Subcutaneous abdominal adipose tissue (tissue), 5 donors: ENCODE measurements at regions not wholly inside any gene's neighbourhood (a gene's known extent, or its start where the extent isn't known, plus 50 kb on each side); places are given as distances from the start of the nearest gene placed in this dataset.

ENCODE experiments used
- H3K27ac ChIP-seq: one replicate; pipeline ENCODE4 v1.7.0; 2013; ENCODE audit warnings: low read depth, mild to moderate bottlenecking, inconsistent platforms, low read length, moderate library complexity
- H3K27me3 ChIP-seq, 5 donors: one replicate each; pipeline ENCODE4 v1.7.0; 2013; ENCODE audit warnings: low read length in 5 of 5, inconsistent platforms in 1 of 5; ENCODE audit not compliant: control insufficient read depth in 5 of 5, insufficient read depth in 4 of 5
- H3K36me3 ChIP-seq, 5 donors: one replicate each; pipeline ENCODE4 v1.7.0; 2013; ENCODE audit warnings: low read length in 5 of 5; ENCODE audit not compliant: control insufficient read depth in 5 of 5, insufficient read depth in 5 of 5
- H3K4me1 ChIP-seq, 5 donors: one replicate each; pipeline ENCODE4 v1.7.0; 2013; ENCODE audit warnings: low read length in 5 of 5, mild to moderate bottlenecking in 3 of 5, moderate library complexity in 1 of 5; ENCODE audit not compliant: control insufficient read depth in 5 of 5, insufficient read depth in 5 of 5
- H3K4me3 ChIP-seq, 5 donors: one replicate each; pipeline ENCODE4 v1.7.0; 2013; ENCODE audit warnings: low read length in 5 of 5, low read depth in 1 of 5
- H3K9ac ChIP-seq, 5 donors: one replicate each; pipeline ENCODE4 v1.7.0; 2013; ENCODE audit warnings: low read length in 5 of 5, mild to moderate bottlenecking in 4 of 5, moderate library complexity in 3 of 5
- H3K9me3 ChIP-seq, 5 donors: one replicate each; pipeline ENCODE4 v1.7.0; 2013; ENCODE audit warnings: low read length in 5 of 5; ENCODE audit not compliant: control insufficient read depth in 5 of 5
- donor health status: healthy.
- donor health status: healthy.
- donor health status: healthy.
- donor health status: healthy.
- donor health status: healthy.

GRCh38 chr16:65541646-65542045 is 419.8 kb upstream of the CDH11 start:
- no peak overlapping the region for H3K27ac ChIP-seq
- peaks cover 0 to 4% (median 0%) of the 10 kb centered on the region in 5 donors for H3K4me1 ChIP-seq
- no peak overlapping the region for H3K9ac ChIP-seq
- H3K27me3 ChIP-seq, result peaks cover 0 to 4% (median 0%) of the 10 kb centered on the region in 5 donors
- H3K36me3 ChIP-seq, result no peaks in the 10 kb centered on the region
- peaks cover 0 to 3% (median 0%) of the 10 kb centered on the region in 5 donors for H3K9me3 ChIP-seq
- no peak overlapping the region for H3K4me3 ChIP-seq

- Histone ChIP-seq H3K4me1 (no peaks in the 10 kb centered on the region), H3K27me3 (peaks cover 0 to 4% (median 0%) of the 10 kb centered on the region in 5 donors), H3K4me3 (no peak overlapping the region), H3K9ac (no peak overlapping the region), H3K36me3 (no peaks in the 10 kb centered on the region), H3K27ac (no peak overlapping the region), H3K9me3 (peaks cover 0 to 3% (median 0%) of the 10 kb centered on the region in 5 donors)
These were observed 419.0 kb upstream of the CDH11 start for GRCh38 chr16:65540901-65541300.

GRCh38 chr16:65538976-65539375 is 417.1 kb upstream of the CDH11 start:
- peaks cover 0 to 1% (median 0%) of the 10 kb centered on the region in 5 donors for H3K9me3 ChIP-seq
- no peaks in the 10 kb centered on the region for H3K4me1 ChIP-seq
- no peaks in the 10 kb centered on the region for H3K36me3 ChIP-seq
- peaks cover 0 to 4% (median 0%) of the 10 kb centered on the region in 5 donors for H3K27me3 ChIP-seq
- no peak overlapping the region for H3K27ac ChIP-seq
- H3K4me3 ChIP-seq, result no peak overlapping the region
- H3K9ac ChIP-seq, result no peak overlapping the region

- Histone ChIP-seq H3K27ac (no peak overlapping the region), H3K9ac (no peak overlapping the region)
These were observed 415.5 kb upstream of the CDH11 start for GRCh38 chr16:65537336-65537735.

GRCh38 chr16:65534121-65534528 is 412.3 kb upstream of the CDH11 start:
- H3K4me3 ChIP-seq, result no peak overlapping the region
- H3K9ac ChIP-seq, result no peak overlapping the region
- no peaks in the 10 kb centered on the region for H3K27me3 ChIP-seq
- peaks cover 0 to 5% (median 0%) of the 10 kb centered on the region in 5 donors for H3K4me1 ChIP-seq
- H3K36me3 ChIP-seq, result no peaks in the 10 kb centered on the region
- H3K9me3 ChIP-seq, result no peaks in the 10 kb centered on the region
- no peak overlapping the region for H3K27ac ChIP-seq

More at GRCh38 chr16:65537336-65537735, 415.5 kb upstream of the CDH11 start:
- Histone ChIP-seq H3K4me3 (no peak overlapping the region), H3K4me1 (peaks cover 0 to under 1% (median 0%) of the 10 kb centered on the region in 5 donors), H3K9me3 (no peaks in the 10 kb centered on the region), H3K36me3 (no peaks in the 10 kb centered on the region), H3K27me3 (peaks cover 0 to 4% (median 0%) of the 10 kb centered on the region in 5 donors)

- Histone ChIP-seq H3K4me1 (peaks cover 0 to 5% (median 0%) of the 10 kb centered on the region in 5 donors), H3K9me3 (peaks cover 0 to under 1% (median under 1%) of the 10 kb centered on the region in 5 donors), H3K4me3 (no peak overlapping the region), H3K9ac (no peak overlapping the region), H3K27ac (no peak overlapping the region), H3K27me3 (no peaks in the 10 kb centered on the region), H3K36me3 (no peaks in the 10 kb centered on the region)
These were observed 411.0 kb upstream of the CDH11 start for GRCh38 chr16:65532846-65533245.

- Histone ChIP-seq H3K9ac (peak overlapping the region in 1 of 5 donors; percentile 8), H3K9me3 (peaks cover 0 to 6% (median 3%) of the 10 kb centered on the region in 5 donors), H3K27ac (no peak overlapping the region), H3K4me3 (peak overlapping the region in 4 of 5 donors; percentile 2 to 50 (median 20)), H3K27me3 (no peaks in the 10 kb centered on the region), H3K4me1 (peaks cover 0 to 5% (median 0%) of the 10 kb centered on the region in 5 donors), H3K36me3 (no peaks in the 10 kb centered on the region)
These were observed 410.4 kb upstream of the CDH11 start for GRCh38 chr16:65532258-65532657.

GRCh38 chr16:65531475-65531874 is 409.6 kb upstream of the CDH11 start:
- Histone ChIP-seq H3K4me3 (no peak overlapping the region), H3K9me3 (peaks cover 0 to 10% (median 3%) of the 10 kb centered on the region in 5 donors), H3K36me3 (no peaks in the 10 kb centered on the region), H3K9ac (no peak overlapping the region), H3K27me3 (no peaks in the 10 kb centered on the region), H3K4me1 (peaks cover 0 to 5% (median 0%) of the 10 kb centered on the region in 5 donors), H3K27ac (no peak overlapping the region)

GRCh38 chr16:65525707-65526106 is 403.8 kb upstream of the CDH11 start:
- Histone ChIP-seq H3K27ac (no peak overlapping the region), H3K4me1 (no peaks in the 10 kb centered on the region), H3K36me3 (no peaks in the 10 kb centered on the region), H3K9me3 (peaks cover 0 to 10% (median 3%) of the 10 kb centered on the region in 5 donors), H3K9ac (no peak overlapping the region), H3K27me3 (no peaks in the 10 kb centered on the region), H3K4me3 (no peak overlapping the region)

GRCh38 chr16:65524997-65525396 is 403.1 kb upstream of the CDH11 start:
- no peaks in the 10 kb centered on the region for H3K4me1 ChIP-seq
- H3K27me3 ChIP-seq, result no peaks in the 10 kb centered on the region
- H3K9ac ChIP-seq, result no peak overlapping the region
- no peak overlapping the region for H3K4me3 ChIP-seq
- H3K27ac ChIP-seq, result no peak overlapping the region
- peaks cover 0 to 10% (median 3%) of the 10 kb centered on the region in 5 donors for H3K9me3 ChIP-seq
- no peaks in the 10 kb centered on the region for H3K36me3 ChIP-seq
